HG02763 (cell line): ENCODE measurements at regions not wholly inside any gene's neighbourhood (a gene's known extent, or its start where the extent isn't known, plus 50 kb on each side); places are given as distances from the start of the nearest gene placed in this dataset.

Experiments
- ATAC-seq: cut with Tn5 transposase; IDR thresholded peaks from one replicate; pipeline ENCODE4 v1.9.1; 2021; ENCODE audit warnings: mild to moderate bottlenecking, moderate library complexity; ENCODE audit not compliant: unreplicated experiment

DNA sequence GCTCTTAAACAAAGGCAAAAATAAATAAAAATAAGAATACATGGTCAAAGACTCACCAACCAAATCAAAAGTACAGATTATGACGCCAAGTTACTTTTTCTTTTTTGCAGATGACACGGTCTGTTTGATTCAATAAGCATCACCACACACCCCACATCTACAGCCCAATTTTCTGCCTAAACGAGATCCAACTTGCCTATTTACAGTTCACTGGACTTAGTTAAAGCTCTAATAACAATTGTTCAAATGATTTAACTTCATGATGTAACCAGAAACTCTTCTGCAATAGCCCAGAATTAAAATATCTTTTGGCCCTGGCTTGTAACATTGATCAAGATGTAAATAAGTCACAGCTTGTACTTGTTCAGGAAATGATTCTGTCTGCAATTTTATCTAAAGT is 590.3 kb upstream of the C9orf72 start:
- no peak for ATAC-seq

DNA sequence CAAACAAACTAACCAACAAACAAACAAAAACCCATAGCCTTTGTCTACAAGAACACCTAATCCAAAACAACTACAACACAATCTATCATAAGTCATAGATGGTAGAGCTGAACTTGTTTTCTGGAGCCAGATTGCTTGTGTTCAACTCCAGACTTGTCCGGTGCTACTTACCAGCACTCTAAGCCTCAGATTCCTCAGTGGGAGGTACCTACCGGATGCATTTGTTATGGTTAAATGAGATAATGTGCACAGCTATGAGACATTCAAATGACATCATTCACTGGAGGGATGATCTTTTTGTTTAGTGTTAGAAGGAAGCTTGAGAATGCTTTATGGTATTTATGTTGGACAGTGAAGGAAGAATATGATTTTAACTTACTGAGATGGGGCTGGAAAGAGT is 592.9 kb upstream of the C9orf72 start:
- no peak for ATAC-seq

DNA sequence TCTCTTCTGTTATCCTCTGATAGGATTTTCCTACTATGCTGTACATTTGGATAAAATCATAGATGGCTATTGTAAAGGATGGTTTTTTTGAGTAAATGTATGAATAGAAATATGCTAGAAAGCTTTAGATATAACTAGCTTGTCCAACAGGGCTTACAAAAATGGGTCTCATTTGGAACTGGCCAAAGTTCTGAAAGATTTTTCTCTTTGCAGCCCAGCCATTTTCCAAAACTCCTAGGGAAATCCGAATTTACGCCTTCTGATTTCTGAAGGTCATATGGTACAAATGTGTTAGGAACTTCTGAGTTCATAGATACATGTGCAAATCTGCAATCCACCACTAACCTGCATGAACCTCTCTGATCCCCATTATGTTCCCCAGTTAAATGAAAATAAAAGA is 603.9 kb upstream of the C9orf72 start:
- ATAC-seq = no peak

DNA sequence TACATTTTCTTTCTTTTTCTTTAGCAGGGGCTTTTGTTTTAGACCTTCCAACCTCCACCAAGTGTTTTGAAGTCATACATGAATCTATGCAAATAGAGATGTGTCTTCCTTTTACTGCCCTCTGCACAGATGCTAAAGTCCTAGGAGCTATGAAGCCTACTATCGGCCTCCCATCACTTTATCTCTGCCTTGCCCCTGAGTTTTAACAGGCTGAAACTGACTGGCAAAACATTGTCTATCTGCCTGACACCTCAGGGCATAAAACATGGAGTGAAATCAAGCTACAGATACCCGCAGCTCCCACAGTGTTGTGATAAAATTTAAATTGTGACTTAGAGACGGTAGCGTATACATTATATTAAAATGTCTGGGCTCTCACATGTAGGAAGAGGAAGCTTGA is 604.6 kb upstream of the C9orf72 start:
- no peak for ATAC-seq

DNA sequence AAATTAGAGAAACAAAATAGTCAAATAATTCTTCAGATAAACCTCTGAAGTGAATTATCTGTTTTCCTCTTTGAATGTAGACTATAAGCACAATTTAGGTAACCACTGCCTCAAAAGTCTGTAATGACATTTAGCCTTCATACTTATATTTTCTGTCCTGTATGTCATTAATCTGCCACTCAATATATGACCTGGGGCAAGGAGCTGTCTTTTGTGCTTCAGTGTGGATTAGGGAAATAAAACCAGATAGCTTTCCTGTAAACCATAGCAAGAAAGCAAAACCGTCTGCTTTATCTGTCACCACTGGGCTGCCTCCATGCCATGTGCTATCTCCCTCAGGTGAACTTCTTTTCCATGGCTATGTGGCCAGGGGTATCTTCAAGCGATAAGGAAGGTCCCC is 606.6 kb upstream of the C9orf72 start:
- no peak for ATAC-seq

DNA sequence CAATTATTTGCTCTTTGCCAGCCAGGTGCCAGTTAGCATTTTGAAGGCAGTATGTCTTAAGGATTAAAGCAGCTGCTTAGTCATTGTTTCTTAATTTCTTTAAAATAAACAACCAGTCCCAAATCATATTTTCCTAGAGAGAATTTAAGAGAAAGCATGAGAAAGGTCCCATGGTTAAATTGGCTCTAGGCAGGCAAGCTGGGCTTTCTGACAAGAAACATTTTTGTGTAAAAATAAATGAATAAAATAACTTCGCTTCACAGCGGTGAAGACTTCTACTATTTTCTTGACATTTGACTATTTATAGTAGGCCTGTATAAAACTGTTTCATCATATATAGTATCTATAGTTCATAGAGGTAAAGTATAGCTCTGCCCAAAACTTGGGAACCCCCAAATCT is 617.7 kb upstream of the C9orf72 start:
- ATAC-seq = no peak

DNA sequence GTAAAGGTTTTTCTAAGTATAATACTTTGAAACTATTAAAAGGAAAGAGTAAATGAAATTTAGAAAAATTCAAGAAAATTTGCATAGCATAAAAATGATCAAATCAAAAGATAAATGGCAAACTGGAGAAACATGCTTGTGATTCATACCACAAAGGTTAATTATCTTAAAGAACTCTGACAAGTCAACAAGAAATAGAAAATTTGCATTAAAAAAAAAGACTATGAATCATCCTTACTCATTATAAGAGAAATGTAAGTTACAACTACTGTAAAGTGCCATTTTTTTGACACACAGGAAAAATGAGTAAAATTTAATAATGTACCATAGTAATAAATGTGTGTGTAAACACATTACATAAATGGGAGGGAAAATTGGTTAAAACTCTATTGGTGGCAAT is 624.4 kb upstream of the C9orf72 start:
- no peak for ATAC-seq

DNA sequence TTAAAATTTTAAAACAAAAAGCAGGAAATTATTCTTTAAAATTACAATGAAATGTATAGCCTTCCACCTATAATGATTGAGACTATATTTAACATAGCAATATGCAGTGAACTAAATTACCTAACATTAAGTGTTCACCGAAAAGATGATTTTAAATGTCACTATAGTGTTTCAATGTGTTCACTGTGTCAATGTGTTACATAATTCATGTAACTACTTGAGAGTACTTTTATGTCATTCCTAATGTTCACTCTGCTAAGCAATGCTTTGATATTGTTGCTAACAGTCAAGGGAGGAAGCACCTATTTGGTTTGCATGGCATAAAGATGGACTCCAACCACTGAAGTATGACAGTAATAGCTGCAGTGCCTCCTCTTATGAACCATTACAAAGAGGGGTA is 629.8 kb upstream of the C9orf72 start:
- ATAC-seq = no peak

DNA sequence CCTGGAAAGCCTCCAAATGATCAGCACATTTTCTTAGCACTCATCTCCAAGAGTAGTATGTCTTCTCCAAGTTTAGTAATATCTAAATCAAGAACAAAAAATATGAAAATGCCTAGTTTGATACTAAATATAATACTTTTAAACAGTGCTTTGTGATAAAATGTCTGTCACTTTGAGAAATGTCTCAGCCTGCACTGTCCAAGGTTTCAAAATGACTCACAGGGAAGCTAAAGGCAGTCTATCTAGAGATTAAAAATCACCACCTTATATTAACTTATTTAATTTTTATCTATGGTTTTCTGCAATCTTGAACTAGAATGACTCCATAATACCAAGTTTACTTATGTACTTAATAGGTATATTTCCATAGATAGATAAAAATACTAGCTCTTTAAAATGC is 633.0 kb upstream of the C9orf72 start:
- no peak for ATAC-seq

DNA sequence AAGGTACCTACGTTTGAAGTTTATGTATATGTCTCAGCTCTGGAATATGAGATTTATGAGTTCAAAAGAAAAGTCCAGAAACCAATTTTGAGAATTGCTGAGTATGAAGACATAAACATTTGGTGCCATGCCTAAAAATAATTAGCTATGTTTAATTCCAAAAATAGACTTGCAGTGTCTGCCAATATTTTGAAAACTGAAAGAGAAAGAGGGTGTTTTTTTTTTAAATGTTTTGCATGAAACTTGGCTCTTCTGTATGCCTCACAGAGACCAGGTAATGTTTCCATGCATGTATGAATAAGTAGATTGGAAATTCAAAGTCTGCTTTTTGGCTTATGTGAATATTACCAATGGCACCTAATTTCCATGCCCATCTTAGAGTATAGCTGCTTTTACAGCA is 634.4 kb upstream of the C9orf72 start:
- ATAC-seq = peak; percentile 64

DNA sequence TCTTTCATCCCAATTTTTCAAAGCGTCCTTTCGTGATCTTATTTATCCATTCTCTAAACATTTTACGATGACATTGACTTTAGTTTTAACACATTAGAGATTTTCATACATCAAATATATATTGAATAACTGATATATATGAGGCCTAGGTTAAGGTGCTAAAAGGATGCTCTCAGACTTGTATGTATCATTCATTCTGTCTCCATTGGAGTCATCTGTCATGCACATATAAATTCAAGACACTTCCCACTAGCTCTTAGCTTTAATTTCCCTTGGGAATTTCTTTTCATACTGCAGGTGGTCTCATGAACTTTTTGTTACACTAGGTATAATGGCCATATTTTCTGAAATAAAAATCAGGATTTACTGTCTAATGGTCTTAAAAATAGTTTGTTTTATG is 635.8 kb upstream of the C9orf72 start:
- ATAC-seq = no peak

DNA sequence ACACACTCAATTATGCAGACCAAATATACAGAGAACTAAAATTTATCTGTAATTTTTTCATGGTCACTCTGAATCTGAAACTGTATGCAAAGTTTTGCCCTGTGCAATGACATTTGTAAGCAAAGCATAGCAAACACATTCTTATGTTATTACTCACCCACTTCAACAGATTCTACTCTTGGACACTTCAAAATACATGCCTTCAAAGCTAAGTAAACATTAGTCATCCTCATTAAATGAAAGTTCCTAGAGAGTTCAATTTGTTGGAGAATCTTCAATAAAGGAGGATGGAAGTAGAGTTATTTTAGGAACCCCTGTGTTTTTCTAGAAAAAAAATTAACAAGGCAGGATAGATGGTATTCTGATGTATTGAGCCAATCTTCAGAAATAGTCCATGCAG is 639.7 kb upstream of the C9orf72 start:
- ATAC-seq = no peak

DNA sequence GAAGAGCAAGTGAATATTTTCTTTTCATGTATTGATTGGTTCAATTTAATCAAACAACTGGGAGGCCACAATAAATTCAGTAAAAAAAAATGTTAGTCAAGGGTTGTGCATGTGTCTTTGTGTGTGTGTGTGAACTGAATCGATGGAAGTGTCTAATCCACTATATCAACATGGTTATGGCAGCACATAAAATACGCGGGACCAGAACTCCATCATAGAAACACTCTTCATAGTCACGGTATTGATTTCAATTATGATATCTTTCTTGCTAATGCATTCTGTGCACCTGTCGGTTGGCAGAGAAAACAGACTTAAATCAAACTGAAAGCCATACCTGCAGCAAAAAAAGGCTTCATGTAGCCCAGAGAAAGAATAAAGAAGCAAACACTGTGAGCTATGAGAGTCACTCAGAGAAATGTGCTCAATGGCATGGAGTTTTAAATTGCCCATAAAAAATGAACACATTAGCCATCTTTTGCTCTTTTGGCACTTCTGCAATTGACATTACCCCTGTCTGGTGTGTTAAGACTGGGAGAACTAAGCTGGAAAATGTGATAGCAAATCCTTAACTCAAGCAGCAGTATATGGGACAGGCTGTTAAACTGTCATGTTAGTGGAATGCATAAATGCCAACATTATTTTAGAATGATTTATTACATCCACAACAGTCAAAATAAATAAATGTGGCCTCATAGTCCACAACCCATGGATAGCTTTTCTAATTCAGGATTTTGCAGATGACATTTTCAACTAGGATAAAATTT is 642.4 kb upstream of the C9orf72 start:
- ATAC-seq = no peak

DNA sequence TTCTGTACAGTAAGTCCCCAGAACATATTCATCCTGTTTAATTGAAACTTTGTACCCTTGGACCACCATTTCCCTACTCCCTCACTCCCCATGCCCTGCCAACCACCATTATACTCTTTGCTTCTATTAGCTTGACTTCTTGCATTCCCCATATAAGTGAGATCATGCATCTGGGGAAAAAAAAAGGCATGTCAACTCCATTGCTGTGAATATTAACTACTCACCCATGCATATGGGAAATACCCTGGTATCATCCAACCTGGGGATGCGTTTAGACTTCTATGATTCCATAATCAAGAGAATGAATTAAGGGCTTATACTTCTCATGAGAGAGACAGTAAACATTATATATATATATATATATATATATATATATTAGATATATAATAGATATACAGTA is 659.4 kb upstream of the C9orf72 start:
- no peak for ATAC-seq

DNA sequence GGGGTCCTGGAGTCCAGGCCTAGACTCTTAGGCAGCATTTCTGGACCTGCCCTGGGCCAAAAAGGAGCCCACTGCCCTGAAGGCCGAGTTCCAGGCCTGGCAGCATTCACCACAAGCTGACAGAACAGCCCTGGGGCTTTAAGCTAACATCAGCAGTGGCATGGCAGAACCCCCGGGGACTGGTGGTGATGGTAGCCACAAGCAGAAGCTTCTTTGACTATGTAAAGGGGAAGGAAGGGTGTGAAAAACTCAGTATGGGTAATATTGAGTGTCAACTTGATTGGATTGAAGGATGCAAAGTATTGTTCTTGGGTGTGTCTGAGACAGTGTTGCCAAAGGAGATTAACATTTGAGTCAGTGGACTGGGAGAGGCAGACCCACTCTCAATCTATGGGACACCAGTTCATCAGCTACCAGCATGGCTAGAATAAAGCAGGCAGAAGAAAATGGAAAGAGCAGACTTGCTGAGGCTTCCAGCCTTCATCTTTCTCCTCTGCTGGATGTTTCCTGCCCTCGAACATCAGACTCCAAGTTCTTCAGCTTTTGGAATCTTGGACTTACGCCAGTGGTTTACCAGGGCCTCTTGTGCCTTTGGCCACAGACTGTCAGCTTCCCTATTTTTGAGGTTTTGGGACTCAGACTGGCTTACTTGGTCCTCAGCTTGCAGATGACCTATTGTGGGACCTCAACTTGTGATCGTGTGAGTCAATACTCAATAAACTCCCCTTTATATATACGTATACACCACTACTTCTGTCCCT is 661.0 kb upstream of the C9orf72 start:
- ATAC-seq = no peak

DNA sequence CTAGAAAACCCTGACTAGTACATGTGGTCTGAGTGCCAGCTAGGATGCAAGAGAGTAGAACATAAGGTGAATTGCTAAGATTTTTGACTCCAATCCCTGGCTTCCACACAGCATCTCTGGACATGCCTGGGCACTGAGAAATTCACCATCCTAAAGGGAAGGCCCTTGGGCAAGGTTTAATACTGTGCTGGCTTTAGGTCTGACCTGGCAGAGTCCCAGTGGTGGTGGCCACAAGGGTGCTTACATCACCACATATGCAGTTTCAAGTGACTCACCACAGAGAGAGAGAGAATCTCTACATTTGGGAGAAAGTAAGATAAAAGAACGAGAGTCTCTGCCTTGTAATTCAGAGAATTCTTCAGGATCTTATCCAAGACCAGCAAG is 661.6 kb upstream of the C9orf72 start:
- ATAC-seq = no peak

DNA sequence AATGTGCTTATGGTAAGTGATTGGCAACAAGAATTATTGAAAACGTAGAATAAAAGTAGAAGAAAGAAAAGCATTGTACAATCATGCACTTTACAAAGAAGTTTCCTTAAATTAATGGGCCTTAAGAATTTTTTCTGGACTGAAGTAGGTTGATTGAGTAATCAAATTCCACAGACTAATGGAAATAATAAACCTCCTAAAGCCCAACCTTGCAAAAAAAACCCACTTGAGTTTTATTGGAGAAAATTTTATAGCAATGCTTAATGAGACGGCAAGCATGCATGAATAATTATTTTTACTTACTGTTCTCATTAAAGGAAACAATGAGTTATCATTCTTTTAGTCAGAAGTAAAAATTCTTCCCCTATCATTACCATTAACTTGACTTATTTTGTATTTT is 676.1 kb upstream of the C9orf72 start:
- no peak for ATAC-seq

DNA sequence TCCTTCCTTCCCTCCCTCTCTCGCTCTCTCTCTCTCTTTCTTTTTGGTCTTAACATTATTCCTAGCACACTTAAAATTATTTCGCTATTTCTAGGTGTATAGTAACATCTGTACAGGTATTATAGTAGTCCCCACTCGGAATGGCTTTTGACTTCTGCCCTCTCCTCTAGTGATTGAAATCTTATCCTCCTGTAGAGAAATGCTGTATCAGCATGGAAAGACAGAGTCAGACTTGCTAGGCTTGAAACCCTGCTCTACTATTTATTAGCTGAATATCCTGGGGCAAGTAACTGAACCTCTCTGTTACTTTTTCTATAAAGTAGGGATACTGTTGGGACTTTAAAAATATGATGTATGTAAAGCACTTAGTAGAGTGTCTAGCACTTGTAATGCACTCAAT is 681.9 kb upstream of the C9orf72 start:
- ATAC-seq = no peak

DNA sequence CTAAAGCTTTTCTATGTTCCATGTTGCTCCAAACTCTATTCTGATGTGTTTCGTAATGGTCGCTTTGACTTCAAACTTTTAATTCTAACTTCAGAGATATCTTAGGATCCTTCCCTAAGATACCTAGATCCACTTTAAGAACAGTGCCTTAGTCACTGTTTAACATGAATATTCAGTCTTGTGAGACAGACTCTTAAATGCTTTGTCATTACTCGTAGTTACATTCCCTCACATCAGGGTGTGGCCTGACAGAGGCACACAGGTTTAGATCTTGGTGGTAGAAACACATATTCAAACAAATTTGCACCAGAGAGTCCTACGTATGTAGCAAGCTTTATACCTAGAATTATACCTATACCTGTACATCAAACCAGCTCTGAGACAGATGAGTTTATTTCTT is 687.0 kb upstream of the C9orf72 start:
- ATAC-seq = no peak

DNA sequence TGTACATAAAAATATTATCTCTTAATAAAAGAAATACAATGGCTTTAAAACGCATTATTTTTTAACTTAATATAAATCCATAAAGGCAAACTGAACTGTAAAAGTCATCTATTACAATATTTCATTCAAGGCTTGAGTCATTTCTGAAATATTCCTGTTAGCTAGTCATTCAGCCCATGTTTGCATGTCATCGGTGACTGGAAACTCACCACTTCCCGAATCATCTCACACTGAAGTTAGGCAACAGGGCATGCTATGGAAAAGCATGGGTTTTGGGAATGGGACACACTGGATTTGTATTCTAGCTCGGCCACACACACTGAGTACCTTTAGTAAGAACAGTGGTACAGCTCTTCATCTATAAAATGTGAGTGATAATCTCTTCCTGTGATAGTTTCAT is 691.1 kb upstream of the C9orf72 start:
- ATAC-seq = no peak

DNA sequence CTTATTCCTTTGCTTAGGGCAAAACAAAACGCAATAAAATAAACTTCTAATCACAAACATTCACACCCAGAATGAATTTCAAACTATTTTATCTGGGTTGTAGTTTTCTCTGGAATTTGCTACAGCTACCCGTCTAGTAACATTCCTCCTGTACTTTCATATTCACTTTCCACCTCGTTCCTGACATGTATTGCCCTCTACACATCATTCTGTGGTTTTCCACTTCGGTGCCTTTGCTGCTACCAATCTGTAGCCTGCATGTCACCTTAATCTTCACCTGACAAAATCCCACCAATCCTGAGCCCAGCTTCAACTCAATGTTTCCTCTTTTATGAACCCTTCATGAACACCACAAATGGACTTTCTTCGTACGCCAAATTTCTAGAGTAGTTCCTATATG is 694.1 kb upstream of the C9orf72 start:
- ATAC-seq = no peak

DNA sequence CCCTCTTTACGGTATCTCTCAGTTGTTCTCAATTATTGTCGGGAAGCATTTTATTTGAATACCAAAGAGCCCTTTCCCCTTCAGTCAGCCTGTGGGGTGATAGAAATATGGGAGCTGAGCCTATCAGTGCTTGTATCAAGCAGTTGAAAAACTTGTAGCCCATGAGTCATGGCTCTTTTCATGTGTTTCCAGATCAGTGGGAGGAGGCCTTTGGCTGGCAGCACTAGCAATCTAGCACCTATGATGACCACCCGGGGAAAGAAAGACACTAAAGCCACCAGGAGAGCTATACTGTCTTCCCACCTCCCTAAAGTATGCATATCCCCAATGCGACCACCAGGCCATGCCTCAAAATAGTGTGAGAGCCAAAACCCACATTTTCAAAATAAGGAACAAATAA is 696.9 kb upstream of the C9orf72 start:
- ATAC-seq = no peak

DNA sequence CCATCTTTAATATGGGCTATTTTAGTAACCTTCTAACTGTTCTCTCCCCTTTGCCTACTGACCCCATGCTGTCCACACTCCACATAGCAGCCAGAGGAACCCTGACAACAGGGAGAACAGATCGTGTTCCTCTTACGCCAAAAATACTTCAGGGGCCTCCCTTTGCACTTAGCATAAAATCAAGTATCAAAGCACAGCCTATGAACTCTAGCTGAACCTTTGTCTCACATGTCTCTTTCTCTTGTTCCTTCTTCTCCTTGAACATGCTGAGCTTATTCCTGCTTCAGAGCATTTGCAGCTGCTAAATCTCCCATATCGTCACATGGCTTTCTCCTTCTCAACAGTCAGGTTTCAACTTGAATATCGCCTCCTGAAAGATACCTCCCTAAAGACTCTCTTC is 698.8 kb upstream of the C9orf72 start:
- ATAC-seq = no peak
